ENCODE measurements at regions not wholly inside any gene's neighbourhood (a gene's known extent, or its start where the extent isn't known, plus 50 kb on each side); places are given as distances from the start of the nearest gene placed in this dataset.
A peak's percentile ranks its signal among the peaks of the same experiment; 100 is the strongest.
"Not testable (repeated sequence)": the region's sequence is repeated elsewhere in the genome, so short reads cannot be mapped to it uniquely, and the experiment has no call there.

DNA sequence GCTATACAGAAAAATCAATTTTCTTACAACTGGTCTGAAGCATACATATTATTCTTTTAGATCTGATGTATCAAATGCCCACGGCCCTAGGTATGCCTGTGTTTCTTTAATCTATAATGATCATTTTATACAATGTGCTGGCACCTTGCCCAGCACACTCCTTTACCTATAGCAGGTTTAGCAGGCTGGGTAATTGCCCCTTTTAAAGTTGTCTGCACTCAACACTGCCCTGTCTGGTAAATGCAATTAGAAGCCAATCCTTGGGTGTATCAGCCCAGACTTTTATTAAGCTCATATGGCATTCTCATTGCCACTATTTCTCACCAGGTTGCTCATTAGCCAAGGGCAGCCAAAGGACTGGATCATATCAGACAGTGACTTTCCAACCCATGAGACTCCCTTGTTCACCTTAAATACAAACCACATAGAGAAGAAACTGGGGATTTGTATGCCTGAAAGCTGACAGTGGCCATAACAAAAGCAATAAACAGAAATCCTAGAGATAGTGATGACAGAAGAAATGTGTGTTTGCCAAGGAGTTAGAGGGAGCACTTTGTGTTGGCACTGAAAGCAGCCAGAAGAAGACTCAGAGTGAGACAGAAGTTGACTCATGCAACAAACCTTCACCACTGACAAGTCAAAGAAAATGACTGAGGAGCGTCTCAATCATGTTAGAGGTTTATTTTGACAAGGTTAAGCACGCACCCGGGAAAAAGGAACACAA, 334.2 kb downstream of the SPATA31A7 start:
- H3K27me3 ChIP-seq (ENCODE audit: control insufficient read depth, insufficient read depth, low read length); H3K27ac ChIP-seq (ENCODE audit: low read length); H3K36me3 ChIP-seq (ENCODE audit: control insufficient read depth, insufficient read depth, low read length); H3K4me3 ChIP-seq (ENCODE audit: low read length); ATAC-seq; H3K4me1 Mint-ChIP-seq; H3K36me3 Mint-ChIP-seq; H3K27ac Mint-ChIP-seq; H3K4me1 ChIP-seq (ENCODE audit: control insufficient read depth, insufficient read depth, low read length); H3K9me3 ChIP-seq (ENCODE audit: control insufficient read depth, insufficient read depth, low read length); H3K27me3 Mint-ChIP-seq (ENCODE audit: low read depth in 2 of 2); DNase-seq; intact Hi-C loops (cut with micrococcal nuclease); H3K4me3 Mint-ChIP-seq: not testable (repeated sequence)
- H3K9me3 Mint-ChIP-seq: peaks cover 0 to 27% of the 10 kb centered on the region in 2 donors
- no CpG with 5 or more reads among the region's 4 CpGs for whole genome bisulfite sequencing (ENCODE audit: insufficient coverage)

DNA sequence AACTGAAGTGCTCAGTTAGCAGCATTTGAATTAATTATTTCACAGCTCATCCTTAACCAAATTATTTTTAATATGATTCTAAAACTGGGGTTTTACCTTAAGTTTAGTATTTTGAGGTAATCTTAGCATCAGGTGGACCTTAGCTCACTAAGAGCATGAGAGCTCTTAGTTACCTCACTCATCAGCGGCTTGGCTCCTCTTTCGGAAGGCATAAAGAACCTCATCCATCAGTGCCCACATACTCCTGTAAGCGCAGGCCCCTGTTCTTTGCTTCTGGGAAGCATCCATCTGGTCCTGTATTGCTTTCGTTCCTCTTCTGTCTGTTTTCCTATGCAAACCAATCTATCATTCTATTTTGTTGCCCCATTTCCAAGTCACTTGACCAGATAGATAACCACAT, 335.8 kb downstream of the SPATA31A7 start:
- H3K27me3 Mint-ChIP-seq (ENCODE audit: low read depth in 2 of 2); H3K4me1 Mint-ChIP-seq; H3K36me3 Mint-ChIP-seq; H3K36me3 ChIP-seq (ENCODE audit: control insufficient read depth, insufficient read depth, low read length); H3K4me3 ChIP-seq (ENCODE audit: low read length); H3K4me1 ChIP-seq (ENCODE audit: control insufficient read depth, insufficient read depth, low read length); H3K9me3 ChIP-seq (ENCODE audit: control insufficient read depth, insufficient read depth, low read length); H3K4me3 Mint-ChIP-seq; H3K27ac ChIP-seq (ENCODE audit: low read length); DNase-seq; H3K27me3 ChIP-seq (ENCODE audit: control insufficient read depth, insufficient read depth, low read length); ATAC-seq; intact Hi-C loops (cut with micrococcal nuclease); H3K27ac Mint-ChIP-seq: not testable (repeated sequence)
- peaks cover 0 to 23% of the 10 kb centered on the region in 2 donors for H3K9me3 Mint-ChIP-seq
- WGBS (ENCODE audit: insufficient coverage): no CpG with 5 or more reads among the region's 4 CpGs

DNA sequence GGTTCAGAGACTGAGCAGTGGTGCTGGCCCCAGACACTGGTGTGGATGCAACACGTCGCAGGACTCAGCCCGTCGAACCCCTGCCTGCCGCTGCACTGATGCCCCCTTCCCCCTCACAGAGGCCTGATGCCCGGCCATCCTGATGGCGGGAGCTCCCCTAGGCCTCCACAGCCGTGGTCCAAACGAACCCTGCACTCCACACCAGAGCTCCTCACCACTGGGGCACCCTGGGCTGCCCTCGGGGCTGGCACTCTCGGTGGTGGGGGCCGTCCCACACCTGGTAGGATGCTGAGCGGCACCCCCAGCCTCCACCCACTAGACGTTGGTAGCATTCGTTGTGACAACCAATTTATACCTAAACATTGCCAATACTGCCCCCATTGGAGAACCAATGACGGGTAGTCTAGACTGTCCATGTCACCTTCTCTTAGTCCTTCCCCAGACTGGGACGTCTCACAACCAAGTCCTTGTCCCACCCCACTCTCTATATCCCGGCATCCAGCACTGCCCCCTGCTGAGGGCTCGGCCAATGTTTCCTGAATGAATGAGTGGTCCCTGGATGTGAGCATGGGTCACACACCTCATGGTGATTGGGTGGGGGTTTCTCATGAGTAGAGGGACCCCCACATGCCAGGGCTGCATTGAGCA, 360.4 kb downstream of the SPATA31A7 start:
- H3K9me3 ChIP-seq (ENCODE audit: control insufficient read depth, insufficient read depth, low read length); H3K4me3 Mint-ChIP-seq; H3K27ac ChIP-seq (ENCODE audit: low read length); H3K27ac Mint-ChIP-seq; intact Hi-C loops (cut with micrococcal nuclease); H3K9me3 Mint-ChIP-seq; H3K4me3 ChIP-seq (ENCODE audit: low read length); H3K36me3 Mint-ChIP-seq; H3K4me1 ChIP-seq (ENCODE audit: control insufficient read depth, insufficient read depth, low read length); H3K27me3 ChIP-seq (ENCODE audit: control insufficient read depth, insufficient read depth, low read length); H3K27me3 Mint-ChIP-seq (ENCODE audit: low read depth in 2 of 2); H3K4me1 Mint-ChIP-seq; H3K36me3 ChIP-seq (ENCODE audit: control insufficient read depth, insufficient read depth, low read length); ATAC-seq: not testable (repeated sequence)
- WGBS (ENCODE audit: insufficient coverage): 81% methylated on average over 13 of the region's 19 CpGs
- DNase-seq: peak in 1 of 2 donors; percentile 0

DNA sequence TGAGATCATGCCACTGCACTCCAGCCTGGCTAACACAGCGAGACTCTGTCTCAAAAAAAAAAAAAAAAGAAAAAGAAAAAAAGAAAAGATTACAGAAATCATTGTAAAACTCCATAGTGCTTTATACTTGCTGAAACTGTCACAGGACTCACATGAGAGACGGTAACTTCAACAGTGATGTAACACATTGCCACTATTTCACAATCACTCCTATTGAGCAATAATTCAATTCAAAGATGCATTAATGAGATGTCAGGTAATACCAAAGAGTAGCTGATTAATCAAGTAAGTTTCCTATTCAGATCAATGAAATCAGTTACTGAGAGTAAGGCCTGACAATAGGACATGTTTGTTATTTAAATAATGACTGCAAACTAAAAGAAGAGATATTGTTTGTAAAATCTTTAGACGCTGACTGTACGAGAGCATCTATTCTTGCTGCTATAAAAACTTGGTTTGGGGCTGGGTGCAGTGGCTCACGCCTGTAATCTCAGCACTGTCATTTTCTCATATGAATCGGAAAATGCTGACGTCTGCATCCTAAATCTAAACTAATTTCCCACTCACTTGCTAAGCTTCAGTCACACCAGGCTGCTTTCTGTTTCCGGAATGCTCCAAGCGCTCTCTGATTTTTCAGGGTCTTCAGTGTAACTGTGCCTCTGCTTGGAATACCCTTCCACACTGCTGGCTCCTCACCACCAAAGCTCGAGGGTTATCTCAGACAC, 381.7 kb downstream of the SPATA31A7 start:
- H3K4me1 ChIP-seq (ENCODE audit: control insufficient read depth, insufficient read depth, low read length); H3K4me1 Mint-ChIP-seq; H3K4me3 Mint-ChIP-seq; DNase-seq; H3K9me3 ChIP-seq (ENCODE audit: control insufficient read depth, insufficient read depth, low read length); H3K27me3 Mint-ChIP-seq (ENCODE audit: low read depth in 2 of 2); intact Hi-C loops (cut with micrococcal nuclease); H3K36me3 ChIP-seq (ENCODE audit: control insufficient read depth, insufficient read depth, low read length); H3K27ac ChIP-seq (ENCODE audit: low read length); H3K27me3 ChIP-seq (ENCODE audit: control insufficient read depth, insufficient read depth, low read length); H3K36me3 Mint-ChIP-seq; ATAC-seq; H3K9me3 Mint-ChIP-seq; H3K4me3 ChIP-seq (ENCODE audit: low read length); H3K27ac Mint-ChIP-seq: not testable (repeated sequence)
- 88% methylated on average over 8 of the region's 10 CpGs for WGBS (ENCODE audit: insufficient coverage)

DNA sequence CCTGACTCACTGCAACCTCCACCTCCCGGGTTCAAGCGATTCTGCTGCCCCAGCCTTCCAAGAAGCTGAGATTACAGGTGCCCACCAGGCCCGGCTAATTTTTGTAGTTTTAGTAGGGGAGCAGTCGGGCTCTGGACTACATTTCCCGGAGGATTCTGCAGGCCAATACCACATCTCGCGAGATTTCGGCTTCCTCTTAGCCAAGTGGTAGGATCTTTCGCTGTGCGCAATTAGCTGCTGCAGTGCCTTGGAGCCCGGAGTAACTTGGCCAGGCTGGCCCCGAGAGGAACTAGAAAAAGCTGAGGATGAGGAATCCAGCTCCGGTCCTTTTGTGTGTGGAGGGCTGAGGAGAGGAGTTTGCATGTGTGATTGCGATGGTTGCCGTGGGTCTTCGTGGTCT, 382.5 kb downstream of the SPATA31A7 start:
- H3K9me3 Mint-ChIP-seq; DNase-seq; H3K9me3 ChIP-seq (ENCODE audit: control insufficient read depth, insufficient read depth, low read length); H3K4me1 Mint-ChIP-seq; H3K4me1 ChIP-seq (ENCODE audit: control insufficient read depth, insufficient read depth, low read length); intact Hi-C loops (cut with micrococcal nuclease); H3K27me3 Mint-ChIP-seq (ENCODE audit: low read depth in 2 of 2); H3K36me3 ChIP-seq (ENCODE audit: control insufficient read depth, insufficient read depth, low read length); H3K4me3 ChIP-seq (ENCODE audit: low read length); ATAC-seq; H3K27me3 ChIP-seq (ENCODE audit: control insufficient read depth, insufficient read depth, low read length); H3K27ac ChIP-seq (ENCODE audit: low read length); H3K36me3 Mint-ChIP-seq; H3K4me3 Mint-ChIP-seq; H3K27ac Mint-ChIP-seq: not testable (repeated sequence)
- WGBS (ENCODE audit: insufficient coverage): 82% methylated on average over 15 of the region's 16 CpGs

DNA sequence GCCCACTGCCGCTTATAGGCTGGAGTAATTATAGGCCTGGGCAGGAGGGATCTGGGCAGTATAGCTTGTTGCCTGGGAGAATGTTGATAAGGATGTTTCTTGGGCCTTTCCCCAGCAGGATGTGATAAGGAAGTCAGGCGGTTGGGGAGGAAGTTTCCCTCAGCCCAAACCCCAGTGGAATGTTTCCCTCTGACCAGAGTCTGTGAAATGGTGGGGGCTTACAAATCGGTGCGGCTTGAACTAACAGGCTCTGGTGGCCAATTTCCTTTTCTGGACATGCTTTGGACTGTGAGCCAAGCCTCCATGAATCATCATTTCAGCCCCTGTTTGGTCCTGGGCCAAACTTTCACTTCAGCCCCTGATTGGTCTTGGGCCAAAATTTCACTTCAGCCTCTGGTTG, 383.6 kb downstream of the SPATA31A7 start:
- H3K36me3 ChIP-seq (ENCODE audit: control insufficient read depth, insufficient read depth, low read length); ATAC-seq; H3K27me3 ChIP-seq (ENCODE audit: control insufficient read depth, insufficient read depth, low read length); H3K36me3 Mint-ChIP-seq; H3K4me1 Mint-ChIP-seq; intact Hi-C loops (cut with micrococcal nuclease); H3K4me3 ChIP-seq (ENCODE audit: low read length); H3K9me3 ChIP-seq (ENCODE audit: control insufficient read depth, insufficient read depth, low read length); H3K4me3 Mint-ChIP-seq; H3K27ac Mint-ChIP-seq; H3K4me1 ChIP-seq (ENCODE audit: control insufficient read depth, insufficient read depth, low read length); DNase-seq; H3K9me3 Mint-ChIP-seq; H3K27me3 Mint-ChIP-seq (ENCODE audit: low read depth in 2 of 2); H3K27ac ChIP-seq (ENCODE audit: low read length): not testable (repeated sequence)
- 83% methylated on average over 2 of the region's 4 CpGs for WGBS (ENCODE audit: insufficient coverage)
